GM18508 (cell line): ENCODE measurements at regions not wholly inside any gene's neighbourhood (a gene's known extent, or its start where the extent isn't known, plus 50 kb on each side); places are given as distances from the start of the nearest gene placed in this dataset.

Experiments used
- ATAC-seq: cut with Tn5 transposase; IDR thresholded peaks from one replicate; pipeline ENCODE4 v1.9.1; 2021; ENCODE audit warnings: moderate number of reproducible peaks; ENCODE audit not compliant: insufficient read depth, unreplicated experiment

GRCh38 chr5:2047341-2047927 lies 164.7 kb upstream of the IRX4 start:
- no peak for ATAC-seq

GRCh38 chr5:2044041-2044440 lies 161.3 kb upstream of the IRX4 start:
- no peak for ATAC-seq

- ATAC-seq, result no peak
Measured at GRCh38 chr5:2039180-2039531, 156.4 kb upstream of the IRX4 start.

GRCh38 chr5:2038321-2039179 lies 155.8 kb upstream of the IRX4 start:
- ATAC-seq, result peak; percentile 78

GRCh38 chr5:2036885-2037284 lies 154.2 kb upstream of the IRX4 start:
- no peak for ATAC-seq

- no peak for ATAC-seq
Measured at GRCh38 chr5:2032432-2032831, 149.7 kb upstream of the IRX4 start.

GRCh38 chr5:2031581-2031980 lies 148.9 kb upstream of the IRX4 start:
- ATAC-seq, result no peak

- no peak for ATAC-seq
Measured at GRCh38 chr5:2030131-2030530, 147.4 kb upstream of the IRX4 start.

- no peak for ATAC-seq
Measured at GRCh38 chr5:2029206-2029605, 146.5 kb upstream of the IRX4 start.

- no peak for ATAC-seq
Measured at GRCh38 chr5:2027790-2028189, 145.1 kb upstream of the IRX4 start.

- no peak for ATAC-seq
Measured at GRCh38 chr5:2024986-2025721, 142.4 kb upstream of the IRX4 start.

- no peak for ATAC-seq
Measured at GRCh38 chr5:2023196-2023595, 140.5 kb upstream of the IRX4 start.

GRCh38 chr5:2022436-2022835 lies 139.7 kb upstream of the IRX4 start:
- ATAC-seq, result no peak

- no peak for ATAC-seq
Measured at GRCh38 chr5:2021484-2022176, 138.9 kb upstream of the IRX4 start.

- ATAC-seq, result no peak
Measured at GRCh38 chr5:2020730-2021129, 138.0 kb upstream of the IRX4 start.

- ATAC-seq, result no peak
Measured at GRCh38 chr5:2019716-2020115, 137.0 kb upstream of the IRX4 start.

GRCh38 chr5:2018390-2018724 lies 135.6 kb upstream of the IRX4 start:
- no peak for ATAC-seq

GRCh38 chr5:2017540-2018389 lies 135.0 kb upstream of the IRX4 start:
- ATAC-seq, result no peak

GRCh38 chr5:2015961-2016360 lies 133.2 kb upstream of the IRX4 start:
- ATAC-seq, result no peak
